Fibroblast of skin of scalp (primary cell): ENCODE measurements at regions not wholly inside any gene's neighbourhood (a gene's known extent, or its start where the extent isn't known, plus 50 kb on each side); places are given as distances from the start of the nearest gene placed in this dataset.
A peak's percentile ranks its signal among the peaks of the same experiment; 100 is the strongest.

Source experiments
- DNase-seq: peaks from one replicate; pipeline ENCODE4 v3.0.0-alpha.2; 2013

- DNase-seq = no peak
Measured at GRCh38 chr13:78325585-78325984, 277.8 kb downstream of the POU4F1 start.

DNA sequence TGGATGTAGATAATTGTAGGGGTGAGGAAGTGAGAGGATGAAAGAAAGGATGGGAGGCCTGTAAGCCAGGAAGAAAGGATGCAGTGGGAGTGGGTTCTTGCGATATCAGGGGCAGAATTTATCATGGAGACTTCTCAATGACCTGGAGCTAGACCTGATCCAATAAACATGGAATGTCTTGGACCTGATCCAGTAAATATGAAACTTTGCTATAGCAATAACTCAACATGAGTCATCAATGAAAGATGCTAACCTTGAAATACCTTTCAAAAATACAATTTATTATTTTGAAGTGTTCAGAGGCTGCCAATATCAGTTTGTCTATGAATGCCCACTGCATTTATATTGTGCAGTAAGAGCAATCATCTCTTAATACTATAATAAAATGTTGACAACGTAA, 279.5 kb downstream of the POU4F1 start:
- peak; percentile 0 for DNase-seq

GRCh38 chr13:78323040-78323439, 280.3 kb downstream of the POU4F1 start:
- no peak for DNase-seq

DNA sequence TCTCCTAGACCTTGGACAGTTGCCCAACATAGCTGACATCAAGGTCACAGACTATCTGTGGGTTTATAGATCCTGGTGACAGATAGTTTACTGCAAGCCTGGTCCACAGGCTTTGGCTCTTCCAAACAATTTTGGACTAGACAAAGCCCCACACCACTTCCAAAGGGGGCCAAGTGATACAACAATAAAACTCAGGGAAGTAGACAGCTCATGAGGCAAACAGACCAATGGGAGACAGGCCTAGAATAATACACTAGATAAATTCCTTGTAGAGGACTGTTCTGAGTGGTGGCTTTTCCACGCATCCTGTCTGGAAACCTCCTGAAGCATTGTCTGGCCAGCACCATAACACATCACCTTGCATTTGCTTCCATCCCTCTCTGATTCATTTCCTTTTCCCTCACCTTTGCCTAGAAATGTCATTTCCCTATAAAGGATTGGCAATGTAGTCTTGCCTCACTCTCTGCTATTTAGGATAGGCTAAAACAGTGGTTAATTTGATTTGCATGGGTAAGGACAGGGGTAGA, 284.2 kb downstream of the POU4F1 start:
- no peak for DNase-seq

- no peak for DNase-seq
Measured at GRCh38 chr13:78317030-78317429, 286.3 kb downstream of the POU4F1 start.

- no peak for DNase-seq
Measured at GRCh38 chr13:78309497-78310180, 293.7 kb downstream of the POU4F1 start.

DNA sequence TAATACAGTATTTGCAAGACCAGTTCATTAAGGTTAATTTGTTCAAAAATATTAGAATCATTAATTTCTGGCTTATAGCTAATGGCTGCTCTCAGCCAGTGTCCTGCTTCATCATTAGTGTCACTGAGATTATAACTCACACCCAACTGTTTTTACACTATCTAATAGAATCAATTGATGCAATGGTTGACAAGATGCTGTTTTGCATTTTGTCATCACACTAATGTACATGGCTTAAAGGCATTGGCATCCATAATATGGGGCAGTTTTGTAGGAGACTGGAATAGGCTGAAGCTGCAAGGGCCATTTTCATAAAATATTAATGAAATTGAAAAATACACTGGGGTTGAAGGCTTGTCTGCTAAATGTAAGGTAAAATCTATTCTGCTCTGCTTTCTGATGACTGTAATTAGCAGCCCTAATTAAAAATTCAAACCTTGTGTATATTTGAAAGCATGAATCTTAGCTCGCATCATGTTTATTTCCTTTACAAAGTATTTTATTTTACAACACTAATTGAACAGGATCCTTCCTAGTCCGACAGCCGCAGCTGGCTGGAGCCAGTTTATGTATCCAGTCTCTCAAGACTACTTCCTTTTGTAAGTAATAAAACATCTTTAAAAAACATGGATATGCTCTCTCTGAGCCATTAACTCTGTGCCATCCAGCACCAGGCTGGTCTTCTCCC, 296.7 kb downstream of the POU4F1 start:
- no peak for DNase-seq

DNA sequence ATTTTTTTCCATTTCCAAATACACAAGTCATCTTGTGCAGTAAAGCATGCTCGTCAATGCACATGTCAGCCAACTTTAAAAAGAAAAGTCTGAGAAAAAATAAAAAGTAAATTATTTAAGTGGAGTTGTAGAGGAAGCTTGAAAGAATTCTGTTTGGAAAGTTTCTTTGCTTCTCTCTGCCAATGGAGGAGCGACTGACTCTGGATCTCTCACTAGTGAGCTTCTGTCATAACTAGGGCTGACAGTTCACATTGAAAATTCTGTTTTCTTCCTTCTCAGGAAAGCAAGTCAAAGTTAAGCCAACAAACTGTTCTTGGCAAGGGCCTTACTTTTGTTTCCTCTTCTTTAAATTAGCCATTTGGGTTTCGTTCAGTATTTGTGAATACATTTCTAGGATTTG, 298.2 kb downstream of the POU4F1 start:
- DNase-seq = no peak

- DNase-seq = no peak
Measured at GRCh38 chr13:78299832-78300623, 303.3 kb downstream of the POU4F1 start.

- DNase-seq = no peak
Measured at GRCh38 chr13:78298657-78299056, 304.7 kb downstream of the POU4F1 start.

DNA sequence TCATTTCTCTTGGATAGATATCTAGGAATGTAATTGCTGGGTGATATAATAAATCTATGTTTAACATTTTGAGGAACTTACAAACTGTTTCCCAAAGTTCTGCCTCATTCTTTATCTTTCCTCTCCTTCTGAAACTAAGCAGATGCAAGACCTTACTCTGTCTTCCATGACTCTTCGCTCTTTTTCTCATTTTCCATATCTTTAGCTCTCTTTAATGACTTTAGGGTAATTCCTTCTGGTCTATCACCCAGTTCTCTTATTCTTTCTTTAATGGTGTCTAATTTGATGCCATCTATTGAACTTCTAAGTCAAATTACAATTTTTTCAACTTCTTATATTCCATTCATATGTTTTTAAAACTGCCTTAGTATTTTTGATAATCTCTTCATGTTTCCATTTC, 316.6 kb downstream of the POU4F1 start:
- DNase-seq = no peak

DNA sequence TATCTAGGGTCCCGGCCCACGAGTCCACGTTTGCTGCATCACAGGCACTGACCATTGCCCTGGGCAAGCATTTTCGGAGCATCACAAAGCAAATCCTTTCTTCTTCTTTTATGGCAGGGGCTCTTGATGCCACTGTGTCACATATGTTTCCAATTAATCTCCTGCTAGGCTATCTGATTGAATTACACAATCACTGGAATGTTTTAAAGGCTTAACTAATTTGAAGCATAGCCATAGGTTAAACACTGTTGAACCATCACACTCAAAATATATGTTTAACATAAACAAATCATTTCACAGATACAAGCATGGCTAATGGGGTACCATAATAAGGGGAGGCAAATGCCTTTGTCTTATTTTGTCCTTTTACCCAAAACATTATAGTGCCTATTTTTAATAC, 338.3 kb downstream of the POU4F1 start:
- DNase-seq = no peak

GRCh38 chr13:78258304-78258703, 339.7 kb upstream of the EDNRB start:
- no peak for DNase-seq

GRCh38 chr13:78256484-78256883, 337.9 kb upstream of the EDNRB start:
- DNase-seq = no peak

DNA sequence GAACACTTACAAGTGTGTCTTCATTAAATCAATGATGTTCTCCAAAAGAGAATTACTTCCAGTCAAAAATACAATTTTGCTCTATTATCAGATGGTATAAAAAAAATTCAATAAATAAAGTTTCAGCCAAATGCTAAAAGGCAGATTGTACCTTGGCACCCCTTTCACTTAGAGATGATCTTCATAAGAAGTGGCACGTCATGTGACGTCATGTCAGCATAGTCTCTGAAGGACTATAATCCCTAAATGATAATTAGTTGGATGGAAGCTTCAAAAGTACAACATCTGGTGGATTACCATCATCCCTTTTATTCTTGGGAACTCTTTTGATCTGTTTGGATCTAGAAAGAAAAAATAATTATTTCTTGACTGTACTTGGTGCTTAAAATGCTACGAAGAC, 335.5 kb upstream of the EDNRB start:
- no peak for DNase-seq

DNA sequence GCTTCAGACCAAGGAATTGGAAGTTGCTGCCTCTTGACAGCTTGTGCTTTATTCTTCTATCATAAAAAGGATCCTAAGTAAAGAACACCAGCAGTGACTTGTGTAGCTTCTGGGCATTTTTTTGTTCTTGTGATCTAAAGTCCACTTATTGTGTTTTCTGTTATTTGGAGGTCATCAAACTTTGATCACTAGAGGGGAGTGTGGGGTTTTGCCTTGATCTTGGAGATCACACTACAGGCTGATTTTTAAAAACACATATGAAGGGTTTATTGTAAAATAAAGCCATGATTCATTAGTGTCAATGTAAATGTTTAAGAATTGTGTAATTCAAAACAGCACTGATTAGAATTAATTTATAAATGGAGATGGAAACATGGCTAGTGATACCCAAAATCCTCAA, 328.7 kb upstream of the EDNRB start:
- no peak for DNase-seq

DNA sequence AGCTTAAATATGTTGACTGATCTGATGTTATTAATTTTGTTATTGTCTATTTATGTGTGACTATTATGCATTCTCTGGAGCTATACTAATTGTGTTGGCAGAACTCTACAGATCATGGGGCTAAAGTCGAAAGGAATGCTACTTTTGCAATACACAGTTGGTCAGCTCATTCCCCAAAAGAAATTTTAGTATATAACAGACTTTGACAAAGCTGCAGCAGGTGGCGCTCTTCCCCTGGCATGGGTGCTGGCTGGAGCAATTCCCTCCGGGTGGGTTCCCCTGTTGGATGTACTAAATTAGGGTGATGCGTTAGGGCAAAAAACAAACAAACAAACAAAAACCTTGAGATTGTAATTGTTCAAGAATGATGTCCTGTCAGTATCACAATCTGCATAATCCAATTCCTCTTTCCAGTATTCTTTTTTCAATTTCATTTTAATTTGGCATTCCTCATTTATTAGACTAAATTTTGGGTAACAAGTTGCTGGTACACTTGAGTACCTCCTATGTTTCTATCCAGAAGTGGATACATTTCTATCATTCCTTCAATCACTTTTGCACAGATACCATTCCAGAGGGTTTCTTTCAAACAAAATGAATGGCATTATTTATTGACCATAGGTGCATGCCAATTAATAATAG, 322.8 kb upstream of the EDNRB start:
- peak; percentile 2 for DNase-seq

- DNase-seq = no peak
Measured at GRCh38 chr13:78239714-78240113, 321.1 kb upstream of the EDNRB start.

GRCh38 chr13:78238911-78239310, 320.3 kb upstream of the EDNRB start:
- DNase-seq = no peak

GRCh38 chr13:78228940-78229339, 310.3 kb upstream of the EDNRB start:
- peak; percentile 0 for DNase-seq

GRCh38 chr13:78228211-78228610, 309.6 kb upstream of the EDNRB start:
- no peak for DNase-seq

DNA sequence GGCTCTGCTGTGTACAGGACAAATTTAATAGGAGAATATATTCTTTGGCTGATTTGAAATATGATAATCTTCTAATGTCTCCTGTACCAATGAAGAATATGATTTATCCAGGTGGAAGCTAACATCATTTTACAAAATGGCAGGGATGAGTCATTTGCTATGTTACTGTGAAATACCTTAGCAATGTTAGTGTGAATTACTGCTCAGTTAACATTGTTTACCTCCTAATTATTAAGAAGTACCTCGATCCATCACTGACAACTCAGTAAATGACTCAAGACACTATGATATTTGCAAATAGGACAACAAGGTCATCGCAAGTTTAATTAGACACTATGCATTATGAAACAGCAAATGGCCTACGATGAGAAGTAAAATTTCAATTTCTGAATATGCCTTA, 309.1 kb upstream of the EDNRB start:
- DNase-seq = no peak
